ENCODE measurements at regions not wholly inside any gene's neighbourhood (a gene's known extent, or its start where the extent isn't known, plus 50 kb on each side); places are given as distances from the start of the nearest gene placed in this dataset.

DNA sequence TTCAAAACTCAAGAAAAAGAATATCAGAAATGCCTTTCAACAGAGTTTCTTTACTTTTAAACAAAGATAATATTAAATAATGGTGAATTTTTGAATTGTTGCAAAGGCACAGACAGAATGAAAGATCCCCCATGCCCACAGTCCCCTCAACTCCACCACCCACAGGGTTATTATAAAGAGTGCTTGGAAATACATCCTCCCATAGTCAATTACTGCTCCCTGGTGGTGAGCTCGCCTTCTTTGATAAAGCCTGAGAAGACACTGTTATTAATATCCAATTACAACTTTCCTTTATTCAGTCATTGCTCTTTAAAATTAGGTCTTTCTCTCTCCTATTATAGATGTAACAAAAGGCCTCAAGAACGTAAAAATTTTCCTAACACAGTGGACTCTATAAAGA is 490.2 kb upstream of the RORB start:
- TF ChIP-seq, protein P1, sequence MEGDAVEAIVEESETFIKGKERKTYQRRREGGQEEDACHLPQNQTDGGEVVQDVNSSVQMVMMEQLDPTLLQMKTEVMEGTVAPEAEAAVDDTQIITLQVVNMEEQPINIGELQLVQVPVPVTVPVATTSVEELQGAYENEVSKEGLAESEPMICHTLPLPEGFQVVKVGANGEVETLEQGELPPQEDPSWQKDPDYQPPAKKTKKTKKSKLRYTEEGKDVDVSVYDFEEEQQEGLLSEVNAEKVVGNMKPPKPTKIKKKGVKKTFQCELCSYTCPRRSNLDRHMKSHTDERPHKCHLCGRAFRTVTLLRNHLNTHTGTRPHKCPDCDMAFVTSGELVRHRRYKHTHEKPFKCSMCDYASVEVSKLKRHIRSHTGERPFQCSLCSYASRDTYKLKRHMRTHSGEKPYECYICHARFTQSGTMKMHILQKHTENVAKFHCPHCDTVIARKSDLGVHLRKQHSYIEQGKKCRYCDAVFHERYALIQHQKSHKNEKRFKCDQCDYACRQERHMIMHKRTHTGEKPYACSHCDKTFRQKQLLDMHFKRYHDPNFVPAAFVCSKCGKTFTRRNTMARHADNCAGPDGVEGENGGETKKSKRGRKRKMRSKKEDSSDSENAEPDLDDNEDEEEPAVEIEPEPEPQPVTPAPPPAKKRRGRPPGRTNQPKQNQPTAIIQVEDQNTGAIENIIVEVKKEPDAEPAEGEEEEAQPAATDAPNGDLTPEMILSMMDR (IDR thresholded peaks at IDR 0.05) = no peak
- no peak for TF ChIP-seq POLR2A (IDR thresholded peaks at IDR 0.05)

All from testis (tissue), 2 donors.